ENCODE measurements at regions not wholly inside any gene's neighbourhood (a gene's known extent, or its start where the extent isn't known, plus 50 kb on each side); places are given as distances from the start of the nearest gene placed in this dataset.

DNA sequence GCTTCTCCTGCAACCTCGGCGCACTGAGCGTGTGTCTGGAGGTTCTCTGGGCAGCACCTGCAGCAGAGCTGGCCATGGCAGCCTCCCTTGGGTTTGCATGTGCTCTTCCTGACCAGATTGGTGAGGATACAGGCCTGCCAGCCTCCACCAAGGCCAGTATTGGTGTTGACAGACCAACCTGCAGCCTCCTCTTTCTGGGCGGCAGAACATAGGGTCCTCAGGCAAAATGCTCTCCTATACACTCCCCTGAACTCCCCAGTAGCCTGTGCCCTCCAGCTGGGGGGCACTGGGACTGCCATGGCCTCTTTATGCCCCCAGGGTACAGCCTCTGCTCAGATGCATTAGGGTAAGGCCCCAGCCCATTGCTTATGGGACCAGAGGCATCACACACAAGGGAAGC, 131.9 kb upstream of the SPRED2 start:
- in situ Hi-C loops (cut with MboI; ENCODE audit: low sequenced_read_pairs in 4 of 4) = loop anchor here in 3 of 4 donors (25.0 kb wide), 2 partner anchors 527 to 652 kb away; no protein-coding TSS in a partner anchor
- H3K9me3 ChIP-seq = no peaks in the 10 kb centered on the region
- no peaks in the 10 kb centered on the region for H3K27me3 ChIP-seq
- no peaks in the 10 kb centered on the region for H3K4me1 ChIP-seq
- DNase-seq (no peak), ATAC-seq (no peak)
- intact Hi-C loops (cut with DNase I; ENCODE audit: low total_unique reads) = no loop called here
- no peaks in the 10 kb centered on the region for H3K36me3 ChIP-seq
- no peak overlapping the region for H3K27ac ChIP-seq
- no peak for TF ChIP-seq CTCF (IDR thresholded peaks at IDR 0.05 in 4 of 5, conservative IDR thresholded peaks at IDR 0.05 in 1 of 5)
- no peak for TF ChIP-seq POLR2A (IDR thresholded peaks at IDR 0.05)
- H3K4me3 ChIP-seq = no peak overlapping the region

DNA sequence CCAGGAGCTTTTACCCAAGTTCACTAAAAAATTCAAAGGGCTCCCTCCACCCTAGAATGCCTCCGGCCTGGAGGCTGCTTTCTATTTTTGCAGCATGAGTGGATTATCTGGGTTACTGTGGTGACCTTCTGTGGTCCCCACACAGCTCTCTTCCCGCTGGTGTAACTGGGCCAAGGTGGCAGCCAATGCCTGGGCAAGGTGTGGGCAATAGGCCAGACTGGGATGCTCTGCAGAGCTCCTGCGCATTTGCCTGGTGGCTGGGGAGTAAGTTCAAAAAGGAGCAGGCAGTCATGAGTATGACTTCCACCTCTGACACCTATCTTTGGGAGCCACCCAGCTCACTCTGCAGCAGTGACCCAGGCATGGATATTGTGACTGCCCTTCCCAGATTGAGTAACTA, 130.5 kb upstream of the SPRED2 start:
- H3K27me3 ChIP-seq = no peaks in the 10 kb centered on the region
- in situ Hi-C loops (cut with MboI; ENCODE audit: low sequenced_read_pairs in 4 of 4) = loop anchor here in 3 of 4 donors (25.0 kb wide), 2 partner anchors 526 to 651 kb away; no protein-coding TSS in a partner anchor
- intact Hi-C loops (cut with DNase I; ENCODE audit: low total_unique reads) = no loop called here
- no peak for ATAC-seq
- no peak overlapping the region for H3K27ac ChIP-seq
- TF ChIP-seq CTCF (IDR thresholded peaks at IDR 0.05 in 4 of 5, conservative IDR thresholded peaks at IDR 0.05 in 1 of 5) (no peak), POLR2A (IDR thresholded peaks at IDR 0.05) (no peak)
- H3K36me3 ChIP-seq = no peaks in the 10 kb centered on the region
- no peak for DNase-seq
- H3K9me3 ChIP-seq = no peaks in the 10 kb centered on the region
- no peaks in the 10 kb centered on the region for H3K4me1 ChIP-seq
- no peak overlapping the region for H3K4me3 ChIP-seq

GRCh38 chr2:65558743-65559142, 126.3 kb upstream of the SPRED2 start:
- Histone ChIP-seq H3K9me3 (no peaks in the 10 kb centered on the region), H3K27ac (no peak overlapping the region), H3K4me1 (no peaks in the 10 kb centered on the region), H3K27me3 (no peaks in the 10 kb centered on the region), H3K36me3 (no peaks in the 10 kb centered on the region), H3K4me3 (no peak overlapping the region)
- ATAC-seq (no peak), DNase-seq (no peak)
- in situ Hi-C loops (cut with MboI; ENCODE audit: low sequenced_read_pairs in 4 of 4) = loop anchor here (10.0 to 25.0 kb wide), 3 partner anchors 294 to 646 kb away; no protein-coding TSS in a partner anchor
- intact Hi-C loops (cut with DNase I; ENCODE audit: low total_unique reads) = no loop called here
- TF ChIP-seq POLR2A (IDR thresholded peaks at IDR 0.05) (no peak), CTCF (IDR thresholded peaks at IDR 0.05 in 4 of 5, conservative IDR thresholded peaks at IDR 0.05 in 1 of 5) (no peak)

DNA sequence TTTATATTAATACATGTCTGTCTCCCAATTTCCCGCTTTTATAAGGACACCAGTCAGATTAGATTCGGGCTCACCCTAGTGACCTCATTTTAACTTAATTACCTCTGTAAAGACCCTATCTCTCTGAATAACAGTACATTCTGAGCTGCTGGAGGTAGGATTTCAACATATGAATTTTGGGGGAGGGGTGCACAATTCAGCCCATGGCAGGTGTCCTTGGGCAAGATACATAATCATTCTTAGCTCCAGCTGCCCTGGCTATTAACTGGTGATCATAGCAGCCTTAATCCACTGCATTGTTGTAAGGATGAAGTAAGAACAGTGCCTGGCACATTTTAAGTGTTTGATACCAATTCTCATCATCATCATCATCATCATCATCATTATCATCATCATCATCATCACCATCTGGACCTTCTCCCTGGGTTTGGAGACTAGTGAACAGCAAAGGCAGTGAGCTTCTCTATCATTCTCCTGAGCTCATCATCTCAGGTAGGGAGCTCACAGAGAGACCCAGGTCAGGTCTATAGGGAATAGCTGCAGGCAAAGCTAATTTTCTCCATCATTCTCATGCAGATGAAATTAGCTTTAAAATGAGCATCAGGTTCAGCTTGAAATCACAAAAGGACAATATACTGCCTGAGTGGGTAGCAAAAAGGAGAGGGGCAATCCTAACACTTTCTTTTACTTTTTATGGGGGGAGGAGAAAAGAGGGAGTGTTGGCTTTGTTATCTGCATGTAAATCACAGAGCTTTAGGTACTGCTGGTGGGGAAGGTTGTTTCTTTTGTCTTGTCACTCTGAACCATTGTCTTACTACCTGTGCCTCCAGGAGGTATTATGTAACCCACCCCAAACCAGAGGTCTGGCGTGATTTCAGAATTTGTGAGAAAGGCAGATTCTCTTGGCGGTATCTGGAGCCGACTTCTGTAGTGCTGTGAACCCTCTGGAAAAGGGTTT, 125.5 kb upstream of the SPRED2 start:
- intact Hi-C loops (cut with DNase I; ENCODE audit: low total_unique reads) = no loop called here
- ATAC-seq (no peak), DNase-seq (no peak)
- Histone ChIP-seq H3K27me3 (no peaks in the 10 kb centered on the region), H3K27ac (no peak overlapping the region), H3K4me3 (no peak overlapping the region), H3K36me3 (no peaks in the 10 kb centered on the region), H3K9me3 (no peaks in the 10 kb centered on the region), H3K4me1 (peaks cover 0 to 5% of the 10 kb centered on the region in 2 donors)
- in situ Hi-C loops (cut with MboI; ENCODE audit: low sequenced_read_pairs in 4 of 4) = loop anchor here (10.0 to 25.0 kb wide), 3 partner anchors 293 to 646 kb away; no protein-coding TSS in a partner anchor
- no peak for TF ChIP-seq POLR2A (IDR thresholded peaks at IDR 0.05)
- TF ChIP-seq CTCF (IDR thresholded peaks at IDR 0.05 in 4 of 5, conservative IDR thresholded peaks at IDR 0.05 in 1 of 5) = no peak
